ENCODE measurements at regions not wholly inside any gene's neighbourhood (a gene's known extent, or its start where the extent isn't known, plus 50 kb on each side); places are given as distances from the start of the nearest gene placed in this dataset.

DNA sequence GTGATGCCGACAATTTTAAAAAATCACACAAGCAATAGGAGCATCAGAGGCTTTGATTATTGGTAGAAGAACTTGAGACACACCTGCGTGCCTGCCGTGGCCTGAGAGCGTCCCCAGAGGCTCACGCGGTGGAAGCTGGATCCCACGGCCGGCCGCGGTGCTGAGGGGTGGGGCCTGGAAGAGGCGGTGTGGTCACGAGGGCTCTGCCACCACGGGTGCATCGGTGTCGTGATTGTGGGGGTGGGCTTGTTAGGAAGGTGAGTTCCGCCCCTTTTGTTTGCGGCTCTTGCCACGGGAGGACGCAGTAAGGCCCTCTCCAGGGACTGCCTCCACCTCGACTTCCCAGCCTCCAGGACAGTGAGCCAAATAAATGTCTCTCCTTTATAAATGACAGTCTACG, 77.2 kb upstream of the ADRA2C start:
- no peak for DNase-seq
- Mint-ChIP-seq H3K36me3 (ENCODE audit: low read depth) (no peaks in the 10 kb centered on the region), H3K9me3 (no peaks in the 10 kb centered on the region), H3K27ac (no peak overlapping the region), H3K4me3 (no peak overlapping the region), H3K4me1 (no peaks in the 10 kb centered on the region), H3K27me3 (ENCODE audit: low read depth, poor library complexity) (peaks cover 32% of the 10 kb centered on the region)
- TF ChIP-seq, protein P1, sequence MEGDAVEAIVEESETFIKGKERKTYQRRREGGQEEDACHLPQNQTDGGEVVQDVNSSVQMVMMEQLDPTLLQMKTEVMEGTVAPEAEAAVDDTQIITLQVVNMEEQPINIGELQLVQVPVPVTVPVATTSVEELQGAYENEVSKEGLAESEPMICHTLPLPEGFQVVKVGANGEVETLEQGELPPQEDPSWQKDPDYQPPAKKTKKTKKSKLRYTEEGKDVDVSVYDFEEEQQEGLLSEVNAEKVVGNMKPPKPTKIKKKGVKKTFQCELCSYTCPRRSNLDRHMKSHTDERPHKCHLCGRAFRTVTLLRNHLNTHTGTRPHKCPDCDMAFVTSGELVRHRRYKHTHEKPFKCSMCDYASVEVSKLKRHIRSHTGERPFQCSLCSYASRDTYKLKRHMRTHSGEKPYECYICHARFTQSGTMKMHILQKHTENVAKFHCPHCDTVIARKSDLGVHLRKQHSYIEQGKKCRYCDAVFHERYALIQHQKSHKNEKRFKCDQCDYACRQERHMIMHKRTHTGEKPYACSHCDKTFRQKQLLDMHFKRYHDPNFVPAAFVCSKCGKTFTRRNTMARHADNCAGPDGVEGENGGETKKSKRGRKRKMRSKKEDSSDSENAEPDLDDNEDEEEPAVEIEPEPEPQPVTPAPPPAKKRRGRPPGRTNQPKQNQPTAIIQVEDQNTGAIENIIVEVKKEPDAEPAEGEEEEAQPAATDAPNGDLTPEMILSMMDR (IDR thresholded peaks at IDR 0.05) = no peak

GRCh38 chr4:3688018-3688998, 77.9 kb upstream of the ADRA2C start:
- H3K36me3 Mint-ChIP-seq (ENCODE audit: low read depth) = no peaks in the 10 kb centered on the region
- no peak overlapping the region for H3K27ac Mint-ChIP-seq
- DNase-seq = no peak
- TF ChIP-seq, protein P1 (IDR thresholded peaks at IDR 0.05) = no peak
- no peaks in the 10 kb centered on the region for H3K4me1 Mint-ChIP-seq
- H3K4me3 Mint-ChIP-seq = no peak overlapping the region
- peaks cover 29% of the 10 kb centered on the region for H3K27me3 Mint-ChIP-seq (ENCODE audit: low read depth, poor library complexity)
- H3K9me3 Mint-ChIP-seq = no peaks in the 10 kb centered on the region

DNA sequence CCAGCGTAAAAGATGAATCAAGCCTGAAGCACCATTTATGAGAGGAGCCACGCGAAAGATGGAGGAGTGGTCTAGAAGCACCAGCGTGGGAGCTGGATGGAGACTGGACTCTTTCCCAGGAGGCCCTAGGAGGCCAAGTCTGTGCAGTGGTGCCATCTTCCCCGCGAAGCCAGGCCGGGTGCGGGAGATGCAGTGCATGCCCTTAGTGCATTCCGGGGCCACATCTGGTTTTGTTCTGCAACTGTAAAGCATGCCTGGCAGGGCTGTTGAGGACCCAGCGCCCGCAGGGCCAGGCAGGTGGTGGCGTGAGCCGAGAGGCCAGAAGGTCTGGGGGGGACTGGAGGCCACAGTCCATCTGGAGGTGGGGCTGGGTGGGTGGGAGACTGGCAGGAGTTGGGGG, 78.6 kb upstream of the ADRA2C start:
- H3K9me3 Mint-ChIP-seq = peaks cover 2% of the 10 kb centered on the region
- TF ChIP-seq, protein P1 (IDR thresholded peaks at IDR 0.05) = no peak
- no peak for DNase-seq
- H3K27ac Mint-ChIP-seq = no peak overlapping the region
- H3K4me1 Mint-ChIP-seq = peaks cover 4% of the 10 kb centered on the region
- H3K4me3 Mint-ChIP-seq = no peak overlapping the region
- H3K27me3 Mint-ChIP-seq (ENCODE audit: low read depth, poor library complexity) = peaks cover 24% of the 10 kb centered on the region
- H3K36me3 Mint-ChIP-seq (ENCODE audit: low read depth) = no peaks in the 10 kb centered on the region

DNA sequence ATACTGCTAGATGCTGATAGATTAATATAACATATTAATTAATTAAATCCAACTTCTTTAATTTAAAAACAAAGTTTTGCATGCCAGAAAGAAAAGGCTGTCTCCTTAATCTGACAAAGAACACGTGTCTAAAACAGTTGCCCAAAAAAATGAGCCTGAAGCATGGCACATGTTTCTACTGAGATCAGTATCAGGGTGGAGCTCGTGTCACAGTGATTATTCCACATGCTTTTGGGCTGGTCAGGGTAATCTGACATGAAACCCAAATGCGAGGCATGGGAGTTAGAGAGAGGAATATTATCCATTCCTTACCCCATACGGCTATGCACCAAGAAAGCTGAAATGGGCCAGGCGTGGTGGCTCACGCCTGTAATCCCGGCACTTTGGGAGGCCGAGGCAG, 79.4 kb upstream of the ADRA2C start:
- Mint-ChIP-seq H3K9me3 (peaks cover 3% of the 10 kb centered on the region), H3K4me1 (peaks cover 7% of the 10 kb centered on the region)

GRCh38 chr4:3685081-3685645, 81.0 kb upstream of the ADRA2C start:
- TF ChIP-seq, protein P1 (IDR thresholded peaks at IDR 0.05) = no peak
- DNase-seq = no peak
- H3K36me3 Mint-ChIP-seq (ENCODE audit: low read depth) = no peaks in the 10 kb centered on the region
- no peak overlapping the region for H3K27ac Mint-ChIP-seq
- peaks cover 18% of the 10 kb centered on the region for H3K27me3 Mint-ChIP-seq (ENCODE audit: low read depth, poor library complexity)
- peaks cover 13% of the 10 kb centered on the region for H3K4me1 Mint-ChIP-seq
- no peak overlapping the region for H3K4me3 Mint-ChIP-seq
- H3K9me3 Mint-ChIP-seq = peaks cover 3% of the 10 kb centered on the region

More for the DNA sequence above, 79.4 kb upstream of the ADRA2C start:
- no peak overlapping the region for H3K4me3 Mint-ChIP-seq
- DNase-seq = no peak
- no peaks in the 10 kb centered on the region for H3K36me3 Mint-ChIP-seq (ENCODE audit: low read depth)
- peaks cover 24% of the 10 kb centered on the region for H3K27me3 Mint-ChIP-seq (ENCODE audit: low read depth, poor library complexity)
- H3K27ac Mint-ChIP-seq = no peak overlapping the region
- TF ChIP-seq, protein P1 (IDR thresholded peaks at IDR 0.05) = no peak
